Effector memory CD4-positive, alpha-beta T cell (primary cell): ENCODE measurements at regions not wholly inside any gene's neighbourhood (a gene's known extent, or its start where the extent isn't known, plus 50 kb on each side); places are given as distances from the start of the nearest gene placed in this dataset.

Experiments used
- DNase-seq, 3 donors: peaks; one replicate each; pipeline ENCODE4 v3.0.0-alpha.2; 2020
- H3K27ac ChIP-seq: 2 replicates; pipeline ENCODE4 v1.7.0; 2013; ENCODE audit warnings: mild to moderate bottlenecking, low read length, moderate library complexity; ENCODE audit not compliant: insufficient read depth, poor library complexity, severe bottlenecking
- H3K27me3 ChIP-seq: replicated peaks from 2 replicates; pipeline ENCODE4 v1.7.0; 2013; ENCODE audit warnings: mild to moderate bottlenecking, low read length; ENCODE audit not compliant: insufficient read depth, control insufficient read depth, poor library complexity, severe bottlenecking
- H3K36me3 ChIP-seq: 2 replicates; pipeline ENCODE4 v1.7.0; 2013; ENCODE audit warnings: mild to moderate bottlenecking, low read length, moderate library complexity; ENCODE audit not compliant: control insufficient read depth, insufficient read depth
- H3K4me1 ChIP-seq: 2 replicates; pipeline ENCODE4 v1.7.0; 2013; ENCODE audit warnings: low read length, mild to moderate bottlenecking; ENCODE audit not compliant: control insufficient read depth, insufficient read depth, poor library complexity, severe bottlenecking
- H3K4me3 ChIP-seq: 2 replicates; pipeline ENCODE4 v1.7.0; 2013; ENCODE audit warnings: low read length, low read depth, mild to moderate bottlenecking; ENCODE audit not compliant: insufficient read depth, poor library complexity, severe bottlenecking
- H3K9me3 ChIP-seq: 2 replicates; pipeline ENCODE4 v1.7.0; 2013; ENCODE audit warnings: mild to moderate bottlenecking, low read length, moderate library complexity; ENCODE audit not compliant: control insufficient read depth

DNA sequence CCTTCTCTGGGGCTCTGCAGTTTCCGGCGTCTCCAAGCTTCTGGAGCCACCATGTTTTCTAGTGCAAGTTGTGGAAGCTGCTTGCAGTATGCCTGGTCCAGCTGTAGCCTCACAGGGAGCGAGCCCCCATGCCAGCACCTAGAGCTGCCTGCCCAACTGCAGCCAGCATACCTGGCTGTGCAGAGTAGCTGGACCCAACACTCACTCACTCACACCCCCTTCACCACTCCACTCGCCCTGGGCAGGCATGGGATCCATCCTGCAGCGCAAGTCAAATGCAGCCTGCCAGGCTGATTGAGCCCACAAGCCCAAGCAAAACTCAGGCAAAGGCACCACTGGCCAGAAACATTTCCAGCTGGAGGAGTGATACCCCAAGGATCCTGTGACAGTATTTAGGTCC is 797.3 kb downstream of the SLC16A7 start:
- H3K36me3 ChIP-seq = no peaks in the 10 kb centered on the region
- H3K9me3 ChIP-seq = no peaks in the 10 kb centered on the region
- H3K4me3 ChIP-seq = no peak overlapping the region
- H3K4me1 ChIP-seq = no peaks in the 10 kb centered on the region
- no peaks in the 10 kb centered on the region for H3K27me3 ChIP-seq
- no peak for DNase-seq
- no peak overlapping the region for H3K27ac ChIP-seq

GRCh38 chr12:60394665-60395064 is 798.8 kb downstream of the SLC16A7 start:
- H3K4me1 ChIP-seq = no peaks in the 10 kb centered on the region
- no peaks in the 10 kb centered on the region for H3K36me3 ChIP-seq
- DNase-seq = no peak

GRCh38 chr12:60398547-60398946 is 802.7 kb downstream of the SLC16A7 start:
- Histone ChIP-seq H3K36me3 (no peaks in the 10 kb centered on the region), H3K4me1 (no peaks in the 10 kb centered on the region), H3K4me3 (no peak overlapping the region), H3K27me3 (no peaks in the 10 kb centered on the region), H3K9me3 (no peaks in the 10 kb centered on the region), H3K27ac (no peak overlapping the region)
- no peak for DNase-seq

More at GRCh38 chr12:60394665-60395064, 798.8 kb downstream of the SLC16A7 start:
- Histone ChIP-seq H3K9me3 (no peaks in the 10 kb centered on the region), H3K27ac (no peak overlapping the region), H3K27me3 (no peaks in the 10 kb centered on the region), H3K4me3 (no peak overlapping the region)

DNA sequence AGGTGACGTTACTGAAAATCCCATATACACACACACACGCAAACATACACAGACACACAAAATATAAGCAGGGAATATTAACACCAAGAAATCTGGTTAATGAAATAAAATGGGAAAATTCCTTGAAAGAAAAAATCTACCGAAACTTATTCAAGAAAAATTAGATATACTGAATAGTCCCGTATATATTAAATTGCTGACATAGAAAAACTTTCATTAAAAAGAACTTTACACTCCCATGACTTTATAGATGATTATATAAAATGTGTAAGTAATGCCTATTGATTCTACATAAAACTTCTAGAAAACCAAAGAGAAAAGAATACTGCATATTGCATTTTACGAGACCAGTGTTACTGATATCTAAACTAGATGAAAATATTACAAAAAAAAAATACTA is 803.2 kb downstream of the SLC16A7 start:
- Histone ChIP-seq H3K36me3 (no peaks in the 10 kb centered on the region), H3K9me3 (no peaks in the 10 kb centered on the region), H3K4me1 (no peaks in the 10 kb centered on the region), H3K4me3 (no peak overlapping the region), H3K27me3 (no peaks in the 10 kb centered on the region), H3K27ac (no peak overlapping the region)
- DNase-seq = no peak

DNA sequence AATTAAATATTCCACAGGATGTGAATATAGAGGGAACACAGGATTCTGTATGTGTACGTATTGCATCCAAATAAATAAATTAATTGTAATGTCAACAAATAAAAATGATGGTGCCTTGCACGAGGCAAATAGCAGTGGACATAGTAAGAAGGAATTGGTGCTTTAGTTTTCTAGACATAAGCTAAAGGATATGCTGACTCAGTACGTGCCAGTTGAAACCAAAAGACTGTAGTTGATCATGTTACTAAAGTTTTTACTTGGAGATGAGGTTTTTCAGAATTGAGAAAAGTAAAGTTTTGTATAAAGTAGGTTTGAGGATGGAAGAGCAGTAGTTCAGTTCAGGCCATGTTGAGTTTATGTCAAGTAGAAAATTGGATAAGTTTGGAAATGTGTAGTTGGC is 807.2 kb downstream of the SLC16A7 start:
- H3K36me3 ChIP-seq = no peaks in the 10 kb centered on the region
- H3K27ac ChIP-seq = no peak overlapping the region
- no peaks in the 10 kb centered on the region for H3K27me3 ChIP-seq
- H3K4me1 ChIP-seq = no peaks in the 10 kb centered on the region
- no peak for DNase-seq
- H3K9me3 ChIP-seq = no peaks in the 10 kb centered on the region
- no peak overlapping the region for H3K4me3 ChIP-seq

DNA sequence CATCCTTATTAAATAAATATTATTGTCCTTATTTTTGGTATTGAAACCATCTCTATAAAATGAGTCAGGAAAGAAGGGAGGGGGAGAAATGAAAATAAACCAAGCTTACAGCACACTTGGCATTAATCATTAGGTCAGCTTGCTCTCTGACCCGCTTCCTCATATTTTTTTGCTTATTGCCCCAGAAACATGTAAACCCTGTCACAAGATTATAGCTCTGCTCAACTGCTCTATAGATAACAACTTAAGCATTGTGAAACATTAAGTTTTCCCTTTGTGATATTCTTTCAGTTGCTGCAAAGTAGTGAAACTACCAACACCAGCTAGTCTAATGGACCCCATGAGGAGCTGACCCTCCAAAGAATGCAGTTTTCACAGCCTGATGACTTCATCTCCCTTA is 819.5 kb downstream of the SLC16A7 start:
- H3K9me3 ChIP-seq = no peaks in the 10 kb centered on the region
- no peak overlapping the region for H3K4me3 ChIP-seq
- H3K27ac ChIP-seq = no peak overlapping the region
- no peaks in the 10 kb centered on the region for H3K27me3 ChIP-seq
- no peaks in the 10 kb centered on the region for H3K36me3 ChIP-seq
- no peak for DNase-seq
- H3K4me1 ChIP-seq = no peaks in the 10 kb centered on the region

DNA sequence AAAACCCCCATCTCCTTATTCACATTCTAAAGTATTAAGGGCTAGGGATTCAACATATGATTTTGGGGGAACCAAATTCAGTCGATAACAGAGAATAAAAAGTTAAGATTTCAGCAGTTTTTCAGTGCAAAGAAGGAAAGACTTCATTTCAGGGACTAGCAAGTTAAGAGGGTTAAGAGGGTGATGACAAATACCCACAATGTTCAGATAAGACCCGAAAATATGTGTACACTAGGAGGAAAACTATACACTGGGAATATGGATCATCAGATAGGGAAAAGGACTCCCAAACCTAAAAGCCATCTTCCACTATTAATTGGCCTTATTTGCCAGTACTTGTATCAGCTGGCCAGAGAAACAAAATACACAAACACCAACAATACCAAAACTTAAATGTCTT is 824.2 kb downstream of the SLC16A7 start:
- Histone ChIP-seq H3K9me3 (no peaks in the 10 kb centered on the region), H3K4me1 (no peaks in the 10 kb centered on the region), H3K4me3 (no peak overlapping the region), H3K27me3 (no peaks in the 10 kb centered on the region), H3K27ac (no peak overlapping the region), H3K36me3 (no peaks in the 10 kb centered on the region)
- no peak for DNase-seq

GRCh38 chr12:60421741-60422140 is 825.9 kb downstream of the SLC16A7 start:
- no peak overlapping the region for H3K4me3 ChIP-seq
- no peak for DNase-seq
- no peaks in the 10 kb centered on the region for H3K4me1 ChIP-seq
- no peaks in the 10 kb centered on the region for H3K36me3 ChIP-seq
- no peaks in the 10 kb centered on the region for H3K27me3 ChIP-seq
- H3K27ac ChIP-seq = no peak overlapping the region
- H3K9me3 ChIP-seq = no peaks in the 10 kb centered on the region

GRCh38 chr12:60437297-60437696 is 841.5 kb downstream of the SLC16A7 start:
- no peak overlapping the region for H3K27ac ChIP-seq
- H3K36me3 ChIP-seq = no peaks in the 10 kb centered on the region
- DNase-seq = no peak
- H3K4me3 ChIP-seq = no peak overlapping the region
- no peaks in the 10 kb centered on the region for H3K27me3 ChIP-seq
- no peaks in the 10 kb centered on the region for H3K9me3 ChIP-seq
- H3K4me1 ChIP-seq = no peaks in the 10 kb centered on the region

GRCh38 chr12:60441577-60441976 is 845.7 kb downstream of the SLC16A7 start:
- no peaks in the 10 kb centered on the region for H3K4me1 ChIP-seq
- H3K27me3 ChIP-seq = no peaks in the 10 kb centered on the region
- no peak overlapping the region for H3K27ac ChIP-seq
- no peak overlapping the region for H3K4me3 ChIP-seq
- DNase-seq = no peak
- H3K36me3 ChIP-seq = no peaks in the 10 kb centered on the region
- no peaks in the 10 kb centered on the region for H3K9me3 ChIP-seq

DNA sequence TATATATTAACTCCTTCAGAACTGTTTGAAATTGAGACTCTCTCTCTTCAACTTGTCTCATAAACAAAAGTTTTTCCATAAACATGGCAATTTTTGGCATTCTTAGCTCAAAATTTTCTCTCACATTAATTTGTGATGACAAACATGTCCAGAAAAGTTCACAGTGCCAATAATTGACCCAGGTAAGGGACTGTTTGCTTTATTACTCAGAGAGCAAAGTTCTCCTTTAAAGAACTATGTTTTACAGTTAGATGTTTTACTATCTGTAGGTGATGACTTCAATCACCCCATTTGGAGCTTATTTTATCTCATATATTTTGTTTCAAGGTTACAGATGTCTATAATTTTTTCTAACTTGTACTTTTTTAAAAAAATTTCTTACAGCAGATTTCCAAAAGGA is 855.6 kb downstream of the SLC16A7 start:
- Histone ChIP-seq H3K27ac (no peak overlapping the region), H3K36me3 (no peaks in the 10 kb centered on the region), H3K4me1 (no peaks in the 10 kb centered on the region), H3K4me3 (no peak overlapping the region), H3K27me3 (no peaks in the 10 kb centered on the region), H3K9me3 (no peaks in the 10 kb centered on the region)
- no peak for DNase-seq
